H1 (cell line): ENCODE measurements at regions not wholly inside any gene's neighbourhood (a gene's known extent, or its start where the extent isn't known, plus 50 kb on each side); places are given as distances from the start of the nearest gene placed in this dataset.

ENCODE experiments used
- CTCF ChIA-PET: fragments of 300-600 bp; sonication (Branson Sonifier 250); formaldehyde crosslinking; loops from one replicate; lab custom pipeline; 2021; ENCODE audit not compliant: partially characterized antibody; lab: Charles Lee
- POLR2A ChIA-PET: fragments of 300-600 bp; sonication (Branson Sonifier 250); formaldehyde crosslinking; loops from one replicate; lab custom pipeline; 2021; ENCODE audit warnings: inconsistent platforms; ENCODE audit not compliant: partially characterized antibody; lab: Charles Lee
- DNase-seq, 2 experiments: peaks; one replicate each; pipeline versions ENCODE4 v3.0.0 to v3.0.0-alpha.2; 2010 to 2022; ENCODE audit warnings: low spot score in 2 of 2, low read depth in 1 of 2, mixed read lengths in 1 of 2
- FAIRE-seq: peaks from 2 replicates; lab custom pipeline; 2011; peaks lifted over from hg19 to GRCh38; lab: Jason Lieb, UNC
- H2AFZ ChIP-seq: 2 replicates; pipeline ENCODE4 v1.8.1; 2012; ENCODE audit warnings: low read length, inconsistent platforms
- H2AK5ac ChIP-seq: 2 replicates; pipeline ENCODE4 v1.6.1; 2013; ENCODE audit warnings: low read depth, low read length
- H2BK120ac ChIP-seq: replicated peaks from 2 replicates; pipeline ENCODE3; 2013; ENCODE audit warnings: low read depth, low read length, inconsistent platforms
- H2BK12ac ChIP-seq: 2 replicates; pipeline ENCODE4 v1.6.1; 2013; ENCODE audit warnings: low read depth, low read length
- H2BK15ac ChIP-seq: 2 replicates; pipeline ENCODE4 v1.6.1; 2013; ENCODE audit warnings: low read length
- H2BK20ac ChIP-seq: 2 replicates; pipeline ENCODE4 v1.6.1; 2013; ENCODE audit warnings: low read length
- H2BK5ac ChIP-seq: 2 replicates; pipeline ENCODE4 v1.6.1; 2013; ENCODE audit warnings: low read depth, low read length
- H3K14ac ChIP-seq: 2 replicates; pipeline ENCODE4 v1.6.1; 2013; ENCODE audit warnings: inconsistent platforms; ENCODE audit not compliant: insufficient read length
- H3K18ac ChIP-seq: 2 replicates; pipeline ENCODE4 v1.6.1; 2013; ENCODE audit warnings: low read length; ENCODE audit errors: extremely low read depth
- H3K23ac ChIP-seq: 2 replicates; pipeline ENCODE4 v1.6.1; 2013; ENCODE audit warnings: inconsistent platforms; ENCODE audit not compliant: insufficient read length
- H3K23me2 ChIP-seq: 2 replicates; pipeline ENCODE4 v1.6.1; 2013; ENCODE audit warnings: low read depth, low read length
- H3K27ac ChIP-seq: 2 replicates; pipeline ENCODE4 v1.6.1; 2011; ENCODE audit warnings: low read depth, low read length, inconsistent platforms
- H3K27me3 ChIP-seq, 4 experiments: replicated peaks in 1 of 4; 1 replicate in 1 of 4; 2 replicates in 3 of 4; pipeline versions ENCODE4 v1.6.1 to v1.8.1; 2011 to 2013; ENCODE audit warnings: low read length in 3 of 4, mild to moderate bottlenecking in 3 of 4, inconsistent platforms in 2 of 4, mixed read lengths in 2 of 4, moderate library complexity in 1 of 4; ENCODE audit not compliant: control insufficient read depth in 3 of 4, insufficient read depth in 3 of 4; ENCODE audit errors: extremely low read depth in 1 of 4
- H3K36me3 ChIP-seq, 4 experiments: 2 replicates each; pipeline versions ENCODE4 v1.6.1 to v1.8.1; 2011 to 2013; ENCODE audit warnings: mild to moderate bottlenecking in 4 of 4, low read length in 3 of 4, moderate library complexity in 2 of 4, control low read depth in 1 of 4, inconsistent platforms in 1 of 4; ENCODE audit not compliant: insufficient read depth in 4 of 4, control insufficient read depth in 2 of 4
- H3K4ac ChIP-seq: replicated peaks from 2 replicates; pipeline ENCODE3; 2013; ENCODE audit warnings: low read length, low read depth, mixed read lengths, inconsistent platforms; ENCODE audit not compliant: insufficient read length
- H3K4me1 ChIP-seq, 4 experiments: replicated peaks in 1 of 4; 1 replicate in 1 of 4; 2 replicates in 3 of 4; pipeline versions ENCODE4 v1.6.1 to v1.8.1; 2011 to 2013; ENCODE audit warnings: low read length in 3 of 4, inconsistent platforms in 2 of 4, mixed read lengths in 1 of 4; ENCODE audit not compliant: insufficient read depth in 4 of 4, control insufficient read depth in 3 of 4
- H3K4me2 ChIP-seq, 2 experiments: 2 replicates each; pipeline versions ENCODE4 v1.6.1 to v1.8.1; 2011 to 2013; ENCODE audit warnings: low read depth in 2 of 2, low read length in 2 of 2, control low read depth in 1 of 2, inconsistent platforms in 1 of 2, mild to moderate bottlenecking in 1 of 2; ENCODE audit not compliant: insufficient read depth in 1 of 2
- H3K4me3 ChIP-seq, 4 experiments: fragments of 200-600, 300-600 bp in 1 of 4; sonication (generic), shearing (Covaris generic), sonication (Bioruptor Twin) in 1 of 4; 2 replicates each; pipeline versions ENCODE4 v1.5.1 to v1.8.1; 2011 to 2016; ENCODE audit warnings: low read length in 4 of 4, low read depth in 3 of 4, control low read depth in 2 of 4, inconsistent platforms in 2 of 4, mild to moderate bottlenecking in 2 of 4, mixed read lengths in 1 of 4, moderate library complexity in 1 of 4; ENCODE audit not compliant: insufficient read depth in 2 of 4; ENCODE audit errors: extremely low read depth in 1 of 4
- H3K56ac ChIP-seq: replicated peaks from 2 replicates; pipeline ENCODE3; 2013; ENCODE audit warnings: low read depth, mild to moderate bottlenecking, mixed read lengths, low read length, inconsistent platforms; ENCODE audit not compliant: insufficient read length
- H3K79me1 ChIP-seq: 2 replicates; pipeline ENCODE4 v1.6.1; 2013; ENCODE audit warnings: low read depth, low read length, control low read depth
- H3K79me2 ChIP-seq, 2 experiments: 2 replicates each; pipeline versions ENCODE4 v1.6.1 to v1.8.1; 2012 to 2013; ENCODE audit warnings: low read length in 2 of 2, mild to moderate bottlenecking in 2 of 2, inconsistent platforms in 1 of 2; ENCODE audit not compliant: insufficient read depth in 2 of 2, control insufficient read depth in 1 of 2
- H3K9ac ChIP-seq, 4 experiments: replicated peaks in 1 of 4; 1 replicate in 1 of 4; 2 replicates in 3 of 4; pipeline versions ENCODE4 v1.6.1 to v1.8.1; 2011 to 2013; ENCODE audit warnings: low read depth in 3 of 4, low read length in 3 of 4, control low read depth in 2 of 4, mild to moderate bottlenecking in 2 of 4, moderate library complexity in 2 of 4, inconsistent platforms in 1 of 4; ENCODE audit errors: extremely low read depth in 1 of 4
- H3K9me3 ChIP-seq, 2 experiments: 2 replicates each; pipeline versions ENCODE4 v1.6.1 to v1.8.1; 2012 to 2013; ENCODE audit warnings: mild to moderate bottlenecking in 2 of 2, moderate library complexity in 2 of 2, control low read depth in 1 of 2, inconsistent platforms in 1 of 2, low read depth in 1 of 2, low read length in 1 of 2, mixed read lengths in 1 of 2; ENCODE audit not compliant: insufficient read depth in 2 of 2
- H4K20me1 ChIP-seq, 2 experiments: replicated peaks in 1 of 2; 2 replicates each; pipeline versions ENCODE3 to v1.8.1; 2011 to 2013; ENCODE audit warnings: inconsistent platforms in 2 of 2, low read length in 2 of 2, mild to moderate bottlenecking in 1 of 2; ENCODE audit not compliant: insufficient read depth in 2 of 2, control insufficient read depth in 1 of 2
- H4K5ac ChIP-seq: 2 replicates; pipeline ENCODE4 v1.6.1; 2013; ENCODE audit warnings: low read length, low read depth, mixed read lengths, inconsistent platforms; ENCODE audit not compliant: insufficient read length
- H4K8ac ChIP-seq: 2 replicates; pipeline ENCODE4 v1.8.0; 2013; ENCODE audit warnings: mild to moderate bottlenecking, moderate library complexity, low read length, inconsistent platforms; ENCODE audit not compliant: insufficient read depth; ENCODE audit errors: extremely low read depth
- H4K91ac ChIP-seq: replicated peaks from 2 replicates; pipeline ENCODE3; 2013; ENCODE audit warnings: low read length, mixed read lengths, inconsistent platforms; ENCODE audit not compliant: insufficient read length
- EP300 ChIP-seq, 2 experiments: IDR thresholded peaks; 1 replicate in 1 of 2; 2 replicates in 1 of 2; pipeline ENCODE4 v1.6.1; 2011 to 2012; ENCODE audit warnings: low read depth in 2 of 2, low read length in 2 of 2, mild to moderate bottlenecking in 2 of 2, borderline replicate concordance in 1 of 2, inconsistent platforms in 1 of 2, moderate library complexity in 1 of 2
- RXRA ChIP-seq: IDR thresholded peaks from 2 replicates; pipeline ENCODE4 v1.6.1; 2011; ENCODE audit warnings: low read depth, mild to moderate bottlenecking, low read length, moderate library complexity; ENCODE audit not compliant: insufficient read depth
- SRF ChIP-seq: IDR thresholded peaks from 2 replicates; pipeline ENCODE4 v1.6.1; 2011; ENCODE audit warnings: mild to moderate bottlenecking, low read depth, low read length, moderate library complexity
- TBP ChIP-seq: IDR thresholded peaks from 2 replicates; pipeline ENCODE4 v1.6.1; 2011; ENCODE audit warnings: low read depth, low read length, improper control_type of control experiment
- WGBS, 2 experiments: shearing (Covaris generic) in 1 of 2; methylation state at CpG; one replicate each; pipeline versions ENCODE4 v1.1.6 to v1.1.7; 2013 to 2015; ENCODE audit warnings: low lambda C conversion rate in 2 of 2, mixed read lengths in 2 of 2, inconsistent platforms in 1 of 2, low coverage in 1 of 2, missing lambda C conversion rate in 1 of 2; ENCODE audit not compliant: insufficient replicate concordance in 2 of 2, insufficient coverage in 1 of 2, insufficient read length in 1 of 2; ENCODE audit errors: extremely low coverage in 1 of 2, missing lambda C conversion rate in 1 of 2; 5-methylcytosine and 5-hydroxymethylcytosine counted together
- TF ChIP-seq, protein P1 (sequence below): IDR thresholded peaks from 2 replicates; pipeline ENCODE4 v1.6.1; 2011; ENCODE audit warnings: low read depth, mild to moderate bottlenecking, low read length; ENCODE audit not compliant: insufficient read depth

GRCh38 chr22:16658068-16658467 is 65.5 kb upstream of the CCT8L2 start (continued):
- TF ChIP-seq RXRA, result no peak
- TF ChIP-seq, all 59 proteins: peak for 0

DNA sequence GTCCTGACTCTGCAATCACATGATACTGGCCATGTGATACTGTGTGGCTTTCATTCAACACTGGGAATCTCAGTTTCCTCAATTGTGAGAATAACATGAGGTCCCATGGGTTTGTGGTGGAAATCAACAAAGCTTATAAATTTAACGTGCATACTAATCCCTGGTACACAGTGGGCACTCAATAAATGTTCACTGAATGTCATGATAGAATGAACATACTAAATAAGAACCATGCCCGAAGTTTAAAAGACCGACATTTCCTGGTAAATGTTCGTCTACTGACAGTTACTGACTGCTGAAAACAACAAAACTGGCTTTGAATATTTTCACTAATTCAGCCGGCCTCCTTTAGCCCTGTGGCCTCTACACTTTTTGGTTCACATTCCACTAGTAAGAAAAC is 62.3 kb upstream of the CCT8L2 start:
- Histone ChIP-seq H3K4me2 (no peak overlapping the region), H3K23me2 (no peaks in the 10 kb centered on the region), H3K27me3 (no peaks in the 10 kb centered on the region), H3K18ac (no peak overlapping the region), H4K5ac (no peak overlapping the region), H2BK20ac (no peak overlapping the region), H3K56ac (no peak overlapping the region), H2AK5ac (no peak overlapping the region), H3K27ac (no peak overlapping the region), H3K4me1 (no peaks in the 10 kb centered on the region), H3K9ac (no peak overlapping the region), H4K20me1 (no peaks in the 10 kb centered on the region), H2AFZ (no peak overlapping the region), H2BK15ac (no peak overlapping the region), H3K4ac (no peak overlapping the region), H3K9me3 (peaks cover 29 to 54% of the 10 kb centered on the region in 2 experiments), H4K91ac (no peak overlapping the region), H2BK5ac (no peak overlapping the region), H3K4me3 (no peak overlapping the region), H3K36me3 (no peaks in the 10 kb centered on the region), H3K14ac (no peak overlapping the region), H3K79me2 (no peaks in the 10 kb centered on the region), H2BK12ac (no peak overlapping the region), H4K8ac (no peak overlapping the region), H3K23ac (no peak overlapping the region), H3K79me1 (no peaks in the 10 kb centered on the region), H2BK120ac (no peak overlapping the region)
- FAIRE-seq, result no peak
- 72% methylated on average over 5 of the region's 5 CpGs; no CpG with 5 or more reads in 1 of the 2 experiments for WGBS, 2 experiments
- TF ChIP-seq, protein P1, sequence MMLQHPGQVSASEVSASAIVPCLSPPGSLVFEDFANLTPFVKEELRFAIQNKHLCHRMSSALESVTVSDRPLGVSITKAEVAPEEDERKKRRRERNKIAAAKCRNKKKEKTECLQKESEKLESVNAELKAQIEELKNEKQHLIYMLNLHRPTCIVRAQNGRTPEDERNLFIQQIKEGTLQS, result no peak
- TF ChIP-seq TBP, result no peak
- no peak for TF ChIP-seq EP300 (IDR thresholded peaks at IDR 0.05; ENCODE audit: borderline replicate concordance in 1 of 2, low read depth in 2 of 2, low read length in 2 of 2)
- TF ChIP-seq SRF, result no peak
- ChIA-PET CTCF (no interaction called here), POLR2A (no interaction called here)
- no peak for DNase-seq
